Osteocyte (in vitro differentiated cells): ENCODE measurements at regions not wholly inside any gene's neighbourhood (a gene's known extent, or its start where the extent isn't known, plus 50 kb on each side); places are given as distances from the start of the nearest gene placed in this dataset.
"Not testable (repeated sequence)": the region's sequence is repeated elsewhere in the genome, so short reads cannot be mapped to it uniquely, and the experiment has no call there.

Source experiments
- DNase-seq: peaks from one replicate; pipeline ENCODE4 v3.0.0; 2021; ENCODE audit warnings: mixed read lengths; ENCODE audit not compliant: unreplicated experiment; ENCODE audit errors: extremely low spot score
- H3K27ac Mint-ChIP-seq: one replicate; pipeline ENCODE4 v1.8.0; 2021; ENCODE audit warnings: mild to moderate bottlenecking, mixed read lengths; ENCODE audit not compliant: unreplicated experiment
- H3K27me3 Mint-ChIP-seq: one replicate; pipeline ENCODE4 v1.8.0; 2021; ENCODE audit warnings: mixed read lengths; ENCODE audit not compliant: unreplicated experiment
- H3K36me3 Mint-ChIP-seq: one replicate; pipeline ENCODE4 v1.8.0; 2021; ENCODE audit warnings: mixed read lengths; ENCODE audit not compliant: unreplicated experiment
- H3K4me1 Mint-ChIP-seq: one replicate; pipeline ENCODE4 v1.8.0; 2021; ENCODE audit warnings: mixed read lengths; ENCODE audit not compliant: unreplicated experiment
- H3K4me3 Mint-ChIP-seq: one replicate; pipeline ENCODE4 v1.8.0; 2021; ENCODE audit warnings: mild to moderate bottlenecking, moderate library complexity, mixed read lengths; ENCODE audit not compliant: unreplicated experiment
- H3K9me3 Mint-ChIP-seq: one replicate; pipeline ENCODE4 v1.8.0; 2021; ENCODE audit warnings: mixed read lengths; ENCODE audit not compliant: unreplicated experiment
- CTCF ChIP-seq: fragments of 200-600 bp; sonication (generic); IDR thresholded peaks from 2 replicates; pipeline ENCODE4 v1.5.0; 2021; ENCODE audit warnings: antibody characterized with exemption, mild to moderate bottlenecking, moderate library complexity

- no peaks in the 10 kb centered on the region for H3K36me3 Mint-ChIP-seq
- no peak overlapping the region for H3K27ac Mint-ChIP-seq
- TF ChIP-seq CTCF, result no peak
- no peaks in the 10 kb centered on the region for H3K27me3 Mint-ChIP-seq
- H3K9me3 Mint-ChIP-seq, result no peaks in the 10 kb centered on the region
- peaks cover 12% of the 10 kb centered on the region for H3K4me1 Mint-ChIP-seq
- DNase-seq, result no peak
- no peak overlapping the region for H3K4me3 Mint-ChIP-seq
Measured at GRCh38 chr5:17065458-17065857, 129.4 kb upstream of the MYO10 start.

- DNase-seq, H3K9me3 Mint-ChIP-seq, H3K36me3 Mint-ChIP-seq, H3K4me3 Mint-ChIP-seq, H3K27ac Mint-ChIP-seq, H3K27me3 Mint-ChIP-seq: not testable (repeated sequence)
- peaks cover 14% of the 10 kb centered on the region for H3K4me1 Mint-ChIP-seq
Measured at GRCh38 chr5:17066026-17066425, 129.9 kb upstream of the MYO10 start.

GRCh38 chr5:17067657-17068392 lies 131.7 kb upstream of the MYO10 start:
- TF ChIP-seq CTCF, result no peak
- H3K36me3 Mint-ChIP-seq, result no peaks in the 10 kb centered on the region
- DNase-seq, result no peak
- H3K9me3 Mint-ChIP-seq, result no peaks in the 10 kb centered on the region
- peaks cover 15% of the 10 kb centered on the region for H3K4me1 Mint-ChIP-seq
- H3K4me3 Mint-ChIP-seq, result no peak overlapping the region
- H3K27me3 Mint-ChIP-seq, result no peaks in the 10 kb centered on the region
- H3K27ac Mint-ChIP-seq, result no peak overlapping the region

- TF ChIP-seq CTCF, result no peak
- no peaks in the 10 kb centered on the region for H3K9me3 Mint-ChIP-seq
- H3K27ac Mint-ChIP-seq, result no peak overlapping the region
- DNase-seq, result no peak
- peaks cover 18% of the 10 kb centered on the region for H3K4me1 Mint-ChIP-seq
- no peak overlapping the region for H3K4me3 Mint-ChIP-seq
- no peaks in the 10 kb centered on the region for H3K27me3 Mint-ChIP-seq
- H3K36me3 Mint-ChIP-seq, result no peaks in the 10 kb centered on the region
Measured at GRCh38 chr5:17069995-17070511, 134.0 kb upstream of the MYO10 start.

GRCh38 chr5:17070647-17071046 lies 134.6 kb upstream of the MYO10 start:
- no peak overlapping the region for H3K4me3 Mint-ChIP-seq
- DNase-seq, result no peak
- no peaks in the 10 kb centered on the region for H3K36me3 Mint-ChIP-seq
- H3K9me3 Mint-ChIP-seq, result no peaks in the 10 kb centered on the region
- TF ChIP-seq CTCF, result no peak
- no peak overlapping the region for H3K27ac Mint-ChIP-seq
- H3K4me1 Mint-ChIP-seq, result peaks cover 24% of the 10 kb centered on the region
- H3K27me3 Mint-ChIP-seq, result no peaks in the 10 kb centered on the region
